GM18499 (cell line): ENCODE measurements at regions not wholly inside any gene's neighbourhood (a gene's known extent, or its start where the extent isn't known, plus 50 kb on each side); places are given as distances from the start of the nearest gene placed in this dataset.
"Not testable (repeated sequence)": the region's sequence is repeated elsewhere in the genome, so short reads cannot be mapped to it uniquely, and the experiment has no call there.

Source experiments
- ATAC-seq: cut with Tn5 transposase; IDR thresholded peaks from one replicate; pipeline ENCODE4 v1.9.1; 2021; ENCODE audit warnings: moderate number of reproducible peaks; ENCODE audit not compliant: insufficient read depth, unreplicated experiment

DNA sequence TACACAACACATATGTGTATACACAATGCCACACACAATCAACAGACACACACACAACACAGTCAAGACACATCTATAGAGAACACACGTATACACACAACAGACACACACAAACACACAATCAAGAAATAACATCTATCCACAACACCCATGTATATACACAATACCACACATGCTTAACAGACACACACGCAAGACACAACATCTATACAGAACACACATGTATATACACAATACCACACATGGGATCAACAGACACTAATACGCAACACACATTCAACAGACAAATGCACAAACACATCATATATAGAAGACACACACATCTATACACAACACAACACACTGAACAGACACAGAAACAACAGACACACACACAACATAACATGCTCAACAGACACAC is 234.8 kb downstream of the SHOX start:
- ATAC-seq = no peak

DNA sequence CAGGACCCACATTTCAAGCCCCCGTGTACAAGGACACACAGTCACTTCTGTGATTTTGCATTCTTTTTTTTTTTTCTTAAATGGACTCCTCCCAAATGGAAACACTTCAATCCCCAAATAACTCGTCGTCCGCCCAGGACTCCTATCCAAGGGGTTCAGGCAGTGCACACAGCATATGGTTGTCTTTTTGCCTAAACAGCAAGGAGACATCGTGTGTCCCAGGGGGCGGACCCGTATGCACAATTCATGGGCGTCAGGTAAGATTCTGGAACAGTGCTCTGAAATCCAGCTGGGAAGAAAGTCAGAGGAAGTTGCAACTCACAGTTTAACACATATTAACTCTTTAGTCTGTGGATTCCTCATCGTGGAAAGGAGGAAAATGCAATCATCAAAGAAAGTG is 231.3 kb downstream of the SHOX start:
- ATAC-seq = no peak

GRCh38 chrX:861340-861890 is 230.8 kb downstream of the SHOX start:
- ATAC-seq = no peak

- ATAC-seq = no peak
These were observed 228.7 kb downstream of the SHOX start for GRCh38 chrX:859329-859728.

GRCh38 chrX:858542-859078 is 228.0 kb downstream of the SHOX start:
- no peak for ATAC-seq

DNA sequence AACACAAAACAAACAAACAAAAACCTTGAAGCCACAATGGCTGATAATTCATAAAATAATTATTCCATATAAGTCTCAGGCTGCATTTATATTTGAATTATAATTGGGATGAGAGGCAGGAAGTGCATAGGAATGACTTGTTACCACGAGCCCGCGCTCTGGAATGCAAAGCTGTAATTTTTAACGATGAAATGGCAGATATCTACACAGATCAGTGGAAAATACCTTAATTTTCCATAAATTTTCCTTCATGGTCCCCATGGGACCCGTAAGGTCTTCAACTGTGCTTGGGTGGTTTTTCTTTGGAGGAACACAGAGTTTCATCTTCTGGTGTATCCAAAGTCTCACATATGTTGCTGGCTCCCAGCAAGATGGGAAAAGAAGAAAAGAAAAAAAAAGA is 226.8 kb downstream of the SHOX start:
- ATAC-seq = no peak

- no peak for ATAC-seq
These were observed 226.1 kb downstream of the SHOX start for GRCh38 chrX:856566-857290.

- no peak for ATAC-seq
These were observed 222.7 kb downstream of the SHOX start for GRCh38 chrX:853304-853703.

GRCh38 chrX:850471-850916 is 219.9 kb downstream of the SHOX start:
- ATAC-seq = no peak

GRCh38 chrX:848386-848785 is 217.8 kb downstream of the SHOX start:
- no peak for ATAC-seq

DNA sequence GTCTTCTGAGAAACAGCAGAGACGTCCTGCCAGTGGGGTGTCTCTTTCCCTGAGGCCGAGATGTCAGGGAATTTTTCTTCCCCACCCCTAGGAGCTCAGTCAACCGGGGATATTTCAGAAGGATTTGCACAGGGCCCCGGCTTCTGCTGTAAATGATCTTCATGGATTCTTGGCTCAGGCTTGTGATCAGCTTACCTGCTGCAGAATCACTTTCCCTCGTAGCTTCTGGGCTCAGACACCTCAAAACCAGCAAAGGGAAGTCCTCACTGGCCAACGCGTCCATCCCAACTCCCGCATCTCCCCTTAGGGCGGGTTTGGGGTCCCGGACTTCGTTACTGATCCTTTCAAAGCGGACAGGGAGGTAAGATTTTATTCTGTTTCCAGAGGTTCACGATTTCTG is 212.7 kb downstream of the SHOX start:
- no peak for ATAC-seq

DNA sequence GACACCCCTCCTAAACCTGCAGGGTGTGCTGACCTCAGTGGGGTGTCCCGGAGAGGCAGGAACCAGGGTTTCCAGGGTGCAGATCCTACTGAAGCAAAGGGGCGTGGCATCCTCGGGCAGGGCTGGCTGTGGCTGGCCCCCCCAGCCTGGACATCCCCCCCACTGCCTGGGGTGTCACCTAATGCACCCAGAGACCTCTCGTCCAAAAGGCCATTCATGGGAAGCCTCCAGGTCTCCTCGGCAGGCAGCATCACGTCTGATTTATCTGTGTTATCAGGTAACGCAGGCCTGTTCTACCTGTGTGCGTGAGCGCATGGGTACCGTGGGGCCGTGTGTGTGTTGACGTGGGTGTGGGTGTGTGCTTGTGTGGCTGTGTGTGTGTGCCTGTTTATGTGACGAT is 210.0 kb downstream of the SHOX start:
- no peak for ATAC-seq

GRCh38 chrX:838666-839065 is 208.1 kb downstream of the SHOX start:
- not testable (repeated sequence) for ATAC-seq

DNA sequence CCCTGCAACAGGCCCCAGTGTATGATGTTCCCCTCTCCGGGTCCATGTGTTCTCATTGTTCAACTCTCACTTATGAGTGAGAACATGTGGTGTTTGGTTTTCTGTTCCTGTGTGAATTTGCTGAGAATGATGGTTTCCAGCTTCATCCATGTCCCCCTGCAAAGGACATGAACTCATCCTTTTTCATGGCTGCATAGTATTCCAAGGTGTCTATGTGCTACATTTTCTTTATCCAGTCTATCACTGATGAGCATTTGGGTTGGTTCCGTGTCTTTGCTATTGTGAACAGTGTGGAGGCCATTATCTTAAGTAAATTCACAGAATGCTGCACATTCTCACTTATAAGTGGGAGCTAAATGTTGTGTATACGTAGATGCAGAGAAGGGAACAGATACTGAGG is 205.3 kb downstream of the SHOX start:
- ATAC-seq = not testable (repeated sequence)

- ATAC-seq = no peak
These were observed 199.9 kb downstream of the SHOX start for GRCh38 chrX:830532-830931.

- no peak for ATAC-seq
These were observed 198.6 kb downstream of the SHOX start for GRCh38 chrX:829145-829544.

DNA sequence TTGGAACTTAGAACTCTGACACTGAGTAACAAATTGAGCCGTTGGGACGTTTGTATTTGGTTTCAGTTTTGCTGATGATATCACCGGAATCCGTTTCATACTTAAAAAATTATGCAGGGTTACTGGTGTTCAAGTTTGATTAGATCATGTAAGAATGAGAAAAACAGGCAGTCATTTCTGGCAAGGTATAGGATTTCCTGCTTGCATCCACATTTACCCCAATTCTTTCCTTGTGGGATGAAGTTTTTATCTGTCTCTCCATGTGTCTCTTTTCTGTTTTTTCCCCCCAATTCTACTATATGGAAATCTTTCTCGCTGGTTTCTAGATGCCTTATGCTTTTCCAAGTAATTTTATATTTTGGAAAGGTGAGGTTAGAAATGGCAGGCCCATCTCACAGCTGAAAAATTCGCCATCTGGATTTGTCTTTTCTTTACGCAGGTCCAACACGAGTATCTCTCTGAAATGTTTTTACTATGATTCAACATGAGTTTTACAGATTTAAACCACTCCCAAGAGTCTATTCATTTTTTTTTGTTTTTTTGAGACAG is 197.9 kb downstream of the SHOX start:
- ATAC-seq = no peak

- ATAC-seq = no peak
These were observed 195.9 kb downstream of the SHOX start for GRCh38 chrX:826448-826847.

GRCh38 chrX:825991-826390 is 195.4 kb downstream of the SHOX start:
- ATAC-seq = no peak

- ATAC-seq = not testable (repeated sequence)
These were observed 192.5 kb downstream of the SHOX start for GRCh38 chrX:823073-823472.

- ATAC-seq = no peak
These were observed 190.9 kb downstream of the SHOX start for GRCh38 chrX:821327-822107.
